ENCODE measurements at regions not wholly inside any gene's neighbourhood (a gene's known extent, or its start where the extent isn't known, plus 50 kb on each side); places are given as distances from the start of the nearest gene placed in this dataset.

DNA sequence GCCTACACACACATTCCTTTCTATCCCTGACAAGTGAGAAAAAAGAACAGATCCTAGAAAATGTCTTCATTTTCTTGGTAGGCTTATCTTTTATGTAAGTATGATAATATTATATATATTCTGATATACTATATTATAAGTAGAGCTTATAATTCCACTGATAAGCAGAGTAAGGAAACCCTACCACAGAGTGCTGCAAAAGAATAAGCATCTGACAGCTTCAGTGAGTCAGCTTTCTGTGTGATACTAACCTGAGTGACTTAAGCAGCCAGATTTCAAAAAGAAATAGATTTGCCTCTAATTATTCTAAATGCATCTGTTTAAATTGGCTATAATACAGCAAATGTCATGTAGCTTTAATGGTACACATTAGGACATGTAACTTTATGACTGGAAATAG, 656.0 kb downstream of the MCTP2 start:
- H3K27ac ChIP-seq = no peak overlapping the region
- TF ChIP-seq, protein P1, sequence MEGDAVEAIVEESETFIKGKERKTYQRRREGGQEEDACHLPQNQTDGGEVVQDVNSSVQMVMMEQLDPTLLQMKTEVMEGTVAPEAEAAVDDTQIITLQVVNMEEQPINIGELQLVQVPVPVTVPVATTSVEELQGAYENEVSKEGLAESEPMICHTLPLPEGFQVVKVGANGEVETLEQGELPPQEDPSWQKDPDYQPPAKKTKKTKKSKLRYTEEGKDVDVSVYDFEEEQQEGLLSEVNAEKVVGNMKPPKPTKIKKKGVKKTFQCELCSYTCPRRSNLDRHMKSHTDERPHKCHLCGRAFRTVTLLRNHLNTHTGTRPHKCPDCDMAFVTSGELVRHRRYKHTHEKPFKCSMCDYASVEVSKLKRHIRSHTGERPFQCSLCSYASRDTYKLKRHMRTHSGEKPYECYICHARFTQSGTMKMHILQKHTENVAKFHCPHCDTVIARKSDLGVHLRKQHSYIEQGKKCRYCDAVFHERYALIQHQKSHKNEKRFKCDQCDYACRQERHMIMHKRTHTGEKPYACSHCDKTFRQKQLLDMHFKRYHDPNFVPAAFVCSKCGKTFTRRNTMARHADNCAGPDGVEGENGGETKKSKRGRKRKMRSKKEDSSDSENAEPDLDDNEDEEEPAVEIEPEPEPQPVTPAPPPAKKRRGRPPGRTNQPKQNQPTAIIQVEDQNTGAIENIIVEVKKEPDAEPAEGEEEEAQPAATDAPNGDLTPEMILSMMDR (IDR thresholded peaks at IDR 0.05) = no peak
- no peak for TF ChIP-seq ZFX (IDR thresholded peaks at IDR 0.05; ENCODE audit: borderline replicate concordance)

DNA sequence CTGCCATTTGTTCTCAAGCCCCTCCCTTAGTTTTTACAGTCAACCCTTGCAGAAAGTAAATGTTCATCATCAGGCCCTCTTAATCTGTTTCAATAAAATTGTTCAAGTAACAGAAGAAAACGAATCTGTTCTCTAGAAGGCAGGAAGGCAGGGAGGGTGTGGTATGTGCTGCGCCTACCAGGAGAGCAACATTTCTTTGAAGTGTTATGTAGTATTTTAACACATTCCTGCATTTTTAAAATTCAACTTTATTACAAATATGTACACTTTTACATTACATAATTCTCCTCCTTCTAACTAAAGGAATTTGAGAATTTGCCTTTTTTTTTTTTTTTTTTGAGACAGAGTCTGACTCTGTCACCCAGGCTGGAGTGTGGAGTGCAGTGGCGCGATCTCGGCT, 657.8 kb downstream of the MCTP2 start:
- TF ChIP-seq, protein P1 (IDR thresholded peaks at IDR 0.05) = no peak
- TF ChIP-seq ZFX (IDR thresholded peaks at IDR 0.05; ENCODE audit: borderline replicate concordance) = no peak
- no peak overlapping the region for H3K27ac ChIP-seq

DNA sequence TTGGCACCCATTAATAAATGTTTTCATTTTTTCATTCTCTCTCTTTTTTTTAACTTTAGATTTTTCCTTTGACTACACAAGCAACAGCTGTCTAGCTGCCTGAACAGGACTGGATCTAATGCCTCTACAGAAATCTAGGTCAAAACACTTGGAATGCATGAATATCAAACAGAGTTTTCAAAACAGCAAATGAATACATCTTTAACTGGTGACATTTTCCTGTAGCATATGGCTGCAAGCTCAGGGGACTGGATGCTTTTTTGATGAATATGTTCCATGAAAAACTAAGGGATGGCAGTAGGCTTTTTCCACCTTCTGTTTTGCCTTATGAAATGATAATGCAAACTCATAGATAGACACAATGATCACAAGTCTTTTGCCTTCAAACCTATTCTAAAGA, 661.7 kb downstream of the MCTP2 start:
- TF ChIP-seq, protein P1 (IDR thresholded peaks at IDR 0.05) = no peak
- TF ChIP-seq ZFX (IDR thresholded peaks at IDR 0.05; ENCODE audit: borderline replicate concordance) = no peak
- H3K27ac ChIP-seq = no peak overlapping the region

DNA sequence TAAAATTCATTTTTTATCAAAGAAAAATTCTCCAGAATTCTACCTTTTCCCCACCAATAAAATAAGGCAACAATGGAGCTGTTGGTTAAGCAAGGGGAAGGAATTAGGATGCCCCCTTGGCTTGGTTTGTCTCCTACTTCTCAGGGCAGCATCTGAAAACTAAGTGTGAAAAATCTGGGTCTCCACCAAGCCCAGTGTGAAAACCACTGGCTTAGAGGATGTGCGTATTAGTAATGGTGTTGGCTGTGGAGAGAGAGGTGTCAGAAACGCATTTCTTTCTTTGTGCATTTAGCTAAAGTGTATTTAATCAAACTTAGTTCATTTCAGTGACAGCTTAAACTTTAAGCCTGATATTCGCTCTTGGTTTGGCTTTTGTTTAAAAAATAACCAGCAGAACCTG, 662.7 kb downstream of the MCTP2 start:
- TF ChIP-seq, protein P1 (IDR thresholded peaks at IDR 0.05) = no peak
- TF ChIP-seq ZFX (IDR thresholded peaks at IDR 0.05; ENCODE audit: borderline replicate concordance) = no peak
- no peak overlapping the region for H3K27ac ChIP-seq

DNA sequence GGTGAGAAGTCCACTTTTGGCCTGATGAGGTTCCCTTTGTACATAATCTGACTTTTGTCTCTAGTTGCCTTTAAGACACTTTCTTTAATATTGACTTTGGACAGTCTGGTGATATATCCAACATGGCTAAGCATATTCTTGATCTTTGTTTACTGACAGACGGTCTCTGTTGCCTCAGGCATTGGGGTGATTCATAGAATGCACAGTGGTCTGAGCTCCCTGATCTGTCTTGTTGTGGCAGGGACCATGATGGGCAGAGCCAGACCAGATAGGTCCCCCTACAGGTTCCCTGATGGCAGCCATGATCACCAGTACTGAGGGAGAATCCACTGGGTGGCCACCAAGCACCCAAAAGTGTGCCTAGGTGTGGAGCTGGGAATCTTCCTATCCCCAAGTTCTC, 678.1 kb downstream of the MCTP2 start:
- no peak overlapping the region for H3K27ac ChIP-seq
- no peak for TF ChIP-seq ZFX (IDR thresholded peaks at IDR 0.05; ENCODE audit: borderline replicate concordance)
- TF ChIP-seq, protein P1 (IDR thresholded peaks at IDR 0.05) = no peak

DNA sequence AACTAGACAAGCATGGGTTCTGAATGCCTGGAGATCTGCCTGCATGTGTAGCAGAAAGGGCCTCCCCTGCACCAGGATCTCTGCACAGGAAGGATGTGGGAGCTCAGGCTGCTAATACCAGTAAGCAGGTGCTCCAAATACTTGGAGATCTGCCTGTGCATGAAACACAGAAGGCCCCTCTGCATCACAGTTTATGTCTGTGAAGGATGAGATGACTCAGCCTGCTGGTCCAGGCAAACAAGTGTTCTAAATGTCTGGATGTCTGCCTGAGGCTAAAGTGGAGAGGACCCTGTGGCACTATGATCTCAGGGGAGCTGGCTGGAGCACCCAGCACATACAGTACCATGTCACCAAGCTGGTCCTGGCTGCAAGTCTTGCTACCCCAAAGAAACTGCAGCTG, 678.8 kb downstream of the MCTP2 start:
- H3K27ac ChIP-seq = no peak overlapping the region
- TF ChIP-seq, protein P1 (IDR thresholded peaks at IDR 0.05) = no peak
- no peak for TF ChIP-seq ZFX (IDR thresholded peaks at IDR 0.05; ENCODE audit: borderline replicate concordance)

DNA sequence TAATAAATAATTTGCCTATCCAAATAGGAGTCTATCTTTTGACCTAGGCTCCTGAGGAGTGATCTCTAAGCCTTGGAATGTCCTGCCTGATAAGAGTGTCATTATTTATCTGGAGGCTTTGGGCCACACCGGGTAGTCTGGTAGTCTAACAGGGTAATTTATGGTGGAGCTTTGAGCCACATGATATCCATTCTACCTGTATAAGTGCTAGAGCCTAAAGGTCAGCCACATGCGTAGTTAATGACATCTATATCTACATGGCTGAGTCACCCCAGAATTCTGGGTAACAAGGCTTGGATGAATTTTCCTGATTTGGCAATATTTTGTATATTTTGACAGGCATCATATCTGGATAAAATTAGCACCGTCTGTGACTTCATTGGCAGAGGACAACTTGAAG, 681.4 kb downstream of the MCTP2 start:
- H3K27ac ChIP-seq = no peak overlapping the region
- TF ChIP-seq, protein P1 (IDR thresholded peaks at IDR 0.05) = no peak
- TF ChIP-seq ZFX (IDR thresholded peaks at IDR 0.05; ENCODE audit: borderline replicate concordance) = no peak

All from 22Rv1 (cell line).